A549 (cell line): ENCODE measurements at regions not wholly inside any gene's neighbourhood (a gene's known extent, or its start where the extent isn't known, plus 50 kb on each side); places are given as distances from the start of the nearest gene placed in this dataset.

Experiments
- ATAC-seq, 2 experiments: fragments of 200-7000 bp in 1 of 2; fragments of >200 bp in 1 of 2; cut with Nextera tagmentation in 1 of 2; cut with Tn5 transposase in 1 of 2; 3 replicates each; pipeline versions ENCODE4 v1.8.0 to v1.9.1; 2018 to 2020; ENCODE audit warnings: mild to moderate bottlenecking in 1 of 2, moderate library complexity in 1 of 2
- CTCF ChIA-PET: fragments of 300-600 bp; sonication (Branson Sonifier 250); formaldehyde crosslinking; extraction: SDS; loops from one replicate; lab custom pipeline; 2021; ENCODE audit warnings: antibody characterized with exemption, inconsistent platforms; lab: Yijun Ruan, JAX
- POLR2A ChIA-PET: fragments of 350-600 bp; formaldehyde crosslinking; extraction: SDS; loops from one replicate; lab custom pipeline; 2021; ENCODE audit warnings: antibody characterized with exemption, inconsistent platforms; lab: Yijun Ruan, JAX
- DNase-seq, 2 experiments: peaks; one replicate each; pipeline versions ENCODE4 v3.0.0 to v3.0.0-alpha.2; 2011 to 2016; ENCODE audit warnings: low read depth in 1 of 2, low spot score in 1 of 2
- FAIRE-seq: peaks from 2 replicates; lab custom pipeline; 2011; peaks lifted over from hg19 to GRCh38; lab: Jason Lieb, UNC
- H3K27ac ChIP-seq, 2 experiments: fragments of >200 bp; sonication (Bioruptor Twin); formaldehyde crosslinking; 3 replicates each; pipeline ENCODE4 v1.5.1; 2016 to 2017
- H3K4me1 ChIP-seq: fragments of >200 bp; sonication (Bioruptor Twin); formaldehyde crosslinking; 3 replicates; pipeline ENCODE4 v1.6.1; 2016
- H3K4me2 ChIP-seq: fragments of >200 bp; sonication (Bioruptor Twin); formaldehyde crosslinking; 3 replicates; pipeline ENCODE4 v1.6.1; 2016
- H3K4me3 ChIP-seq: fragments of >200 bp; sonication (Bioruptor Twin); formaldehyde crosslinking; 3 replicates; pipeline ENCODE4 v1.5.1; 2016
- H3K9me3 ChIP-seq: fragments of >200 bp; sonication (Bioruptor Twin); formaldehyde crosslinking; 3 replicates; pipeline ENCODE4 v1.6.1; 2016
- CBX2 ChIP-seq: fragments of 200-600 bp; sonication (generic); IDR thresholded peaks from 2 replicates; pipeline ENCODE4 v1.6.1; 2016; ENCODE audit warnings: low read depth, mild to moderate bottlenecking, borderline replicate concordance
- EHF ChIP-seq: fragments of 250-450 bp; sonication (Bioruptor Pico); IDR thresholded peaks from 2 replicates; pipeline ENCODE4 v1.5.0; 2020; ENCODE audit warnings: mild to moderate bottlenecking
- EHMT2 ChIP-seq: fragments of 200-600 bp; sonication (generic); IDR thresholded peaks from 2 replicates; pipeline ENCODE4 v1.6.1; 2016; ENCODE audit warnings: antibody characterized with exemption, low read depth, mild to moderate bottlenecking, moderate library complexity
- EP300 ChIP-seq, 2 experiments: fragments of >200 bp; sonication (Bioruptor Twin); formaldehyde crosslinking; IDR thresholded peaks; 2 replicates in 1 of 2; 3 replicates in 1 of 2; pipeline ENCODE4 v1.6.1; 2016 to 2017
- ESRRA ChIP-seq: fragments of 150-350 bp; IDR thresholded peaks from 2 replicates; pipeline ENCODE4 v1.6.1; 2014; ENCODE audit warnings: mild to moderate bottlenecking, low read length, borderline replicate concordance
- FOSB ChIP-seq: fragments of 250-450 bp; sonication (Bioruptor Pico); IDR thresholded peaks from 2 replicates; pipeline ENCODE4 v1.5.0; 2020; ENCODE audit warnings: mild to moderate bottlenecking, moderate library complexity
- FOXS1 ChIP-seq: fragments of 250-450 bp; sonication (Bioruptor Pico); IDR thresholded peaks from 2 replicates; pipeline ENCODE4 v1.5.0; 2020; ENCODE audit warnings: mild to moderate bottlenecking, moderate library complexity
- HMGXB4 ChIP-seq: fragments of 250-450 bp; sonication (Bioruptor Pico); IDR thresholded peaks from 2 replicates; pipeline ENCODE4 v1.5.0; 2021; ENCODE audit warnings: mild to moderate bottlenecking, moderate library complexity, borderline replicate concordance
- HOXA7 ChIP-seq: fragments of 250-450 bp; sonication (Bioruptor Pico); IDR thresholded peaks from 2 replicates; pipeline ENCODE4 v1.5.0; 2020; ENCODE audit warnings: mild to moderate bottlenecking, moderate library complexity
- HOXB13 ChIP-seq: fragments of 250-450 bp; sonication (Bioruptor Pico); IDR thresholded peaks from 2 replicates; pipeline ENCODE4 v1.5.0; 2020; ENCODE audit warnings: low read depth, mild to moderate bottlenecking, moderate library complexity
- KDM1A ChIP-seq: fragments of 200-600 bp; sonication (generic); IDR thresholded peaks from 2 replicates; pipeline ENCODE4 v1.6.1; 2016; ENCODE audit warnings: low read depth, mild to moderate bottlenecking
- KDM5A ChIP-seq: fragments of 200-600 bp; sonication (generic); IDR thresholded peaks from 2 replicates; pipeline ENCODE4 v1.6.1; 2016; ENCODE audit warnings: antibody characterized with exemption, mild to moderate bottlenecking
- MAZ ChIP-seq: fragments of 150-350 bp; IDR thresholded peaks from 2 replicates; pipeline ENCODE4 v1.6.1; 2014; ENCODE audit warnings: antibody characterized with exemption, low read depth, low read length, borderline replicate concordance
- NFE2L2 ChIP-seq: fragments of 150-350 bp; conservative IDR thresholded peaks from 2 replicates; pipeline ENCODE4 v1.6.1; 2014; ENCODE audit warnings: low read length
- NPAS2 ChIP-seq: fragments of 250-450 bp; sonication (Bioruptor Pico); IDR thresholded peaks from 2 replicates; pipeline ENCODE4 v1.8.0; 2022; ENCODE audit warnings: mild to moderate bottlenecking, moderate library complexity, borderline replicate concordance
- NR3C1 ChIP-seq: fragments of >200 bp; sonication (Bioruptor Twin); formaldehyde crosslinking; IDR thresholded peaks from 3 replicates; pipeline ENCODE4 v1.6.1; 2017
- PHF8 ChIP-seq: fragments of 200-600 bp; sonication (generic); IDR thresholded peaks from 2 replicates; pipeline ENCODE4 v1.6.1; 2016; ENCODE audit warnings: low read depth, mild to moderate bottlenecking, antibody characterized with exemption, moderate library complexity, borderline replicate concordance
- RAD21 ChIP-seq, 2 experiments: fragments of >200 bp in 1 of 2; sonication (Bioruptor Twin) in 1 of 2; formaldehyde crosslinking in 1 of 2; IDR thresholded peaks in 1 of 2; conservative IDR thresholded peaks in 1 of 2; 2 replicates in 1 of 2; 3 replicates in 1 of 2; pipeline ENCODE4 v1.6.1; 2012 to 2018; ENCODE audit warnings: inconsistent platforms in 1 of 2
- TFCP2L1 ChIP-seq: fragments of 250-450 bp; sonication (Bioruptor Pico); IDR thresholded peaks from 2 replicates; pipeline ENCODE4 v1.5.0; 2021; ENCODE audit warnings: mild to moderate bottlenecking
- ZFP36 ChIP-seq: fragments of 450-650 bp; IDR thresholded peaks from 2 replicates; pipeline ENCODE4 v1.6.1; 2014; ENCODE audit warnings: borderline replicate concordance; ENCODE audit not compliant: partially characterized antibody
- WGBS: methylation state at CpG from one replicate; pipeline ENCODE4 v1.1.6; 2017; ENCODE audit errors: missing lambda C conversion rate; 5-methylcytosine and 5-hydroxymethylcytosine counted together

GRCh38 chr3:144287001-144287400 lies 315.4 kb downstream of the DIPK2A start:
- FAIRE-seq (no peak), ATAC-seq (no peak), DNase-seq (no peak)
- no peaks in the 10 kb centered on the region for H3K4me1 ChIP-seq
- no peaks in the 10 kb centered on the region; the same call in 2 of the 3 replicates for H3K9me3 ChIP-seq
- H3K4me3 ChIP-seq, result no peak overlapping the region
- H3K4me2 ChIP-seq, result no peak overlapping the region
- TF ChIP-seq HMGXB4 (CRISPR knock-in tag) (no peak), EHMT2 (no peak), CBX2 (no peak), ZFP36 (no peak), FOSB (no peak), NFE2L2 (no peak), ESRRA (no peak), KDM1A (no peak)
- WGBS, result 0% methylated on average over 1 of the region's 1 CpG
- ChIA-PET CTCF (no interaction called here), POLR2A (no interaction called here)
- H3K27ac ChIP-seq, result no peak overlapping the region

GRCh38 chr3:144289057-144289456 lies 317.4 kb downstream of the DIPK2A start:
- Histone ChIP-seq H3K4me1 (no peaks in the 10 kb centered on the region), H3K9me3 (no peaks in the 10 kb centered on the region; the same call in 2 of the 3 replicates), H3K4me2 (no peak overlapping the region), H3K4me3 (no peak overlapping the region), H3K27ac (no peak overlapping the region)
- CTCF ChIA-PET, result no interaction called here
- 27% methylated on average over 3 of the region's 3 CpGs for WGBS
- DNase-seq (no peak), ATAC-seq (no peak), FAIRE-seq (no peak)
- TF ChIP-seq NPAS2 (CRISPR knock-in tag) (no peak), MAZ (no peak), ZFP36 (no peak), HOXA7 (no peak), PHF8 (no peak), EHF (CRISPR knock-in tag) (no peak), RAD21 (conservative IDR thresholded peaks at IDR 0.05 in 1 of 2, IDR thresholded peaks at IDR 0.05 in 1 of 2) (no peak), HMGXB4 (CRISPR knock-in tag) (no peak), FOXS1 (CRISPR knock-in tag) (no peak), TFCP2L1 (CRISPR knock-in tag) (no peak), HOXB13 (CRISPR knock-in tag) (no peak), NR3C1 (no peak), EP300 (IDR thresholded peaks at IDR 0.05) (no peak), KDM5A (no peak)
- POLR2A ChIA-PET, result no interaction called here
